SK-N-SH (cell line): ENCODE measurements at regions not wholly inside any gene's neighbourhood (a gene's known extent, or its start where the extent isn't known, plus 50 kb on each side); places are given as distances from the start of the nearest gene placed in this dataset.

ENCODE experiments used
- CTCF ChIA-PET: fragments of 300-600, 350-600 bp; formaldehyde crosslinking; extraction: SDS; loops from one replicate; lab custom pipeline; 2021; lab: Yijun Ruan, JAX
- POLR2A ChIA-PET: fragments of 350-600 bp; sonication (Branson Sonifier 250); formaldehyde crosslinking; extraction: SDS; loops from one replicate; lab custom pipeline; 2020; ENCODE audit warnings: antibody characterized with exemption, inconsistent platforms; lab: Yijun Ruan, JAX
- DNase-seq: peaks from one replicate; pipeline ENCODE4 v3.0.0; 2012
- H2AFZ ChIP-seq: fragments of 200-600 bp; sonication (generic); 2 replicates; pipeline ENCODE4 v1.8.1; 2016; ENCODE audit warnings: antibody characterized with exemption, mild to moderate bottlenecking, low read depth
- H3F3A ChIP-seq: fragments of 200-600 bp; sonication (generic); replicated peaks from 2 replicates; pipeline ENCODE3; 2016; ENCODE audit warnings: antibody characterized with exemption, mild to moderate bottlenecking; ENCODE audit not compliant: insufficient read depth
- H3K27ac ChIP-seq, 2 experiments: fragments of 200-500 bp in 1 of 2; fragments of 200-600 bp in 1 of 2; sonication (Bioruptor generic) in 1 of 2; sonication (generic), shearing (Covaris generic) in 1 of 2; 2 replicates each; pipeline versions ENCODE4 v1.5.1 to v1.6.1; 2014 to 2016; ENCODE audit warnings: low read depth in 2 of 2, inconsistent platforms in 1 of 2, low read length in 1 of 2, mild to moderate bottlenecking in 1 of 2, mixed read lengths in 1 of 2
- H3K27me3 ChIP-seq: fragments of 200-600 bp; sonication (generic), shearing (Covaris generic); 2 replicates; pipeline ENCODE4 v1.6.1; 2016; ENCODE audit warnings: mixed run types; ENCODE audit not compliant: insufficient read depth
- H3K36me3 ChIP-seq, 2 experiments: fragments of 200-500 bp in 1 of 2; fragments of 200-600 bp in 1 of 2; sonication (Bioruptor generic) in 1 of 2; sonication (generic) in 1 of 2; replicated peaks in 1 of 2; 2 replicates each; pipeline versions ENCODE3 to v1.5.1; 2014 to 2016; ENCODE audit warnings: low read length in 1 of 2, mild to moderate bottlenecking in 1 of 2; ENCODE audit not compliant: insufficient read depth in 2 of 2, control insufficient read depth in 1 of 2
- H3K4me1 ChIP-seq, 2 experiments: fragments of 200-500 bp in 1 of 2; fragments of 200-600 bp in 1 of 2; sonication (Bioruptor generic) in 1 of 2; sonication (generic), shearing (Covaris generic) in 1 of 2; 2 replicates each; pipeline versions ENCODE4 v1.5.1 to v1.6.1; 2014 to 2016; ENCODE audit warnings: low read depth in 1 of 2, low read length in 1 of 2, mixed run types in 1 of 2; ENCODE audit not compliant: insufficient read depth in 2 of 2, control insufficient read depth in 1 of 2
- H3K4me2 ChIP-seq: fragments of 200-600 bp; sonication (generic), shearing (Covaris generic); 2 replicates; pipeline ENCODE4 v1.6.1; 2017; ENCODE audit warnings: mixed run types
- H3K4me3 ChIP-seq, 2 experiments: fragments of 200-500 bp in 1 of 2; fragments of 200-600 bp in 1 of 2; sonication (Bioruptor generic) in 1 of 2; sonication (generic), shearing (Covaris generic) in 1 of 2; 2 replicates each; pipeline versions ENCODE4 v1.5.1 to v1.8.1; 2014 to 2016; ENCODE audit warnings: low read depth in 2 of 2, inconsistent platforms in 1 of 2, low read length in 1 of 2, mild to moderate bottlenecking in 1 of 2, mixed read lengths in 1 of 2, moderate library complexity in 1 of 2
- H3K79me2 ChIP-seq: fragments of 200-600 bp; sonication (generic); 2 replicates; pipeline ENCODE4 v1.8.1; 2017; ENCODE audit warnings: mild to moderate bottlenecking; ENCODE audit not compliant: insufficient read depth
- H3K9ac ChIP-seq: fragments of 200-600 bp; sonication (generic); 2 replicates; pipeline ENCODE4 v1.6.1; 2017; ENCODE audit warnings: mixed run types
- H3K9me2 ChIP-seq: fragments of 200-600 bp; sonication (generic); 2 replicates; pipeline ENCODE4 v1.6.1; 2017; ENCODE audit warnings: mixed run types
- H3K9me3 ChIP-seq: fragments of 200-600 bp; sonication (generic); 2 replicates; pipeline ENCODE4 v1.6.1; 2017; ENCODE audit warnings: mixed run types, mild to moderate bottlenecking, moderate library complexity
- H4K20me1 ChIP-seq: fragments of 200-600 bp; sonication (generic); 2 replicates; pipeline ENCODE4 v1.6.1; 2017; ENCODE audit warnings: mild to moderate bottlenecking, mixed run types; ENCODE audit not compliant: insufficient read depth
- CHD2 ChIP-seq: fragments of 150-350 bp; IDR thresholded peaks from 2 replicates; pipeline ENCODE4 v1.6.1; 2018; ENCODE audit warnings: low read length; ENCODE audit not compliant: partially characterized antibody
- CTCF ChIP-seq: fragments of 200-600 bp; sonication (generic); IDR thresholded peaks from 2 replicates; pipeline ENCODE4 v1.6.1; 2017; ENCODE audit warnings: antibody characterized with exemption, mild to moderate bottlenecking, moderate library complexity
- EZH2phosphoT487 ChIP-seq: fragments of 200-600 bp; sonication (generic); IDR thresholded peaks from 2 replicates; pipeline ENCODE4 v1.6.1; 2017; ENCODE audit warnings: low read depth, mixed run types, mild to moderate bottlenecking, antibody characterized with exemption, moderate library complexity, borderline replicate concordance
- FOSL2 ChIP-seq: IDR thresholded peaks from 2 replicates; pipeline ENCODE4 v1.4.0; 2012; ENCODE audit warnings: low read depth, mild to moderate bottlenecking, moderate library complexity, borderline replicate concordance
- FOXJ3 ChIP-seq: sonication (generic); formaldehyde crosslinking; IDR thresholded peaks from 2 replicates; pipeline ENCODE4 v1.5.1; 2020; ENCODE audit warnings: mild to moderate bottlenecking, missing genetic modification reagents
- FOXM1 ChIP-seq: IDR thresholded peaks from 2 replicates; pipeline ENCODE4 v1.4.0; 2012; ENCODE audit warnings: low read depth, mild to moderate bottlenecking
- IRF3 ChIP-seq: fragments of 150-350 bp; IDR thresholded peaks from 2 replicates; pipeline ENCODE4 v1.6.1; 2016; ENCODE audit warnings: mild to moderate bottlenecking, low read depth, low read length
- JUND ChIP-seq: IDR thresholded peaks from 2 replicates; pipeline ENCODE4 v1.4.0; 2012
- MAX ChIP-seq: IDR thresholded peaks from 2 replicates; pipeline ENCODE4 v1.4.0; 2012; ENCODE audit warnings: low read depth
- MEF2A ChIP-seq: IDR thresholded peaks from 2 replicates; pipeline ENCODE4 v1.4.0; 2012; ENCODE audit warnings: low read depth, borderline replicate concordance
- NFIC ChIP-seq: IDR thresholded peaks from 2 replicates; pipeline ENCODE4 v1.4.0; 2012; ENCODE audit warnings: borderline replicate concordance
- NRF1 ChIP-seq: IDR thresholded peaks from 2 replicates; pipeline ENCODE4 v1.6.1; 2012; ENCODE audit warnings: low read depth, mild to moderate bottlenecking, low read length
- POLR2AphosphoS5 ChIP-seq: IDR thresholded peaks from 2 replicates; pipeline ENCODE4 v1.6.1; 2012; ENCODE audit warnings: low read depth, low read length
- RAD21 ChIP-seq: IDR thresholded peaks from 2 replicates; pipeline ENCODE4 v1.6.1; 2012; ENCODE audit warnings: mild to moderate bottlenecking, low read length
- RCOR1 ChIP-seq: fragments of 150-350 bp; IDR thresholded peaks from 2 replicates; pipeline ENCODE4 v1.6.1; 2017; ENCODE audit warnings: antibody characterized with exemption, low read length
- RXRA ChIP-seq: IDR thresholded peaks from 2 replicates; pipeline ENCODE4 v1.4.0; 2012; ENCODE audit warnings: low read depth, mild to moderate bottlenecking, borderline replicate concordance
- SMC3 ChIP-seq: IDR thresholded peaks from 2 replicates; pipeline ENCODE4 v1.6.1; 2012; ENCODE audit warnings: low read depth, low read length, improper control_type of control experiment
- TCF12 ChIP-seq: IDR thresholded peaks from 2 replicates; pipeline ENCODE4 v1.4.0; 2012
- USF1 ChIP-seq: IDR thresholded peaks from 2 replicates; pipeline ENCODE4 v1.4.0; 2012; ENCODE audit warnings: low read depth, borderline replicate concordance
- USF2 ChIP-seq: fragments of 150-350 bp; IDR thresholded peaks from 2 replicates; pipeline ENCODE4 v1.6.1; 2017; ENCODE audit warnings: antibody characterized with exemption, low read length, low read depth, borderline replicate concordance
- ZBTB33 ChIP-seq: IDR thresholded peaks from 2 replicates; pipeline ENCODE4 v1.4.0; 2012; ENCODE audit warnings: low read depth, borderline replicate concordance
- WGBS: methylation state at CpG from one replicate; pipeline ENCODE4 v1.1.6; 2017; ENCODE audit warnings: low lambda C conversion rate; 5-methylcytosine and 5-hydroxymethylcytosine counted together

- Histone ChIP-seq H3K9me2 (no peaks in the 10 kb centered on the region), H3F3A (no peaks in the 10 kb centered on the region), H3K9me3 (no peaks in the 10 kb centered on the region), H3K27me3 (no peaks in the 10 kb centered on the region), H3K4me1 (no peaks in the 10 kb centered on the region), H3K36me3 (no peaks in the 10 kb centered on the region), H2AFZ (no peak overlapping the region), H3K9ac (no peak overlapping the region), H3K79me2 (no peaks in the 10 kb centered on the region), H4K20me1 (no peaks in the 10 kb centered on the region), H3K4me3 (no peak overlapping the region), H3K4me2 (no peak overlapping the region), H3K27ac (no peak overlapping the region)
- DNase-seq, result peak; percentile 2
- ChIA-PET POLR2A (no interaction called here), CTCF (no interaction called here)
- WGBS, result 45% methylated on average over 4 of the region's 4 CpGs
- TF ChIP-seq CHD2 (no peak), NFIC (no peak), MAX (no peak), TCF12 (no peak), IRF3 (no peak), RCOR1 (no peak), USF1 (no peak), POLR2AphosphoS5 (no peak), RAD21 (peak; percentile 44), EZH2phosphoT487 (no peak), CTCF (peak; percentile 63), ZBTB33 (no peak), MEF2A (no peak), FOXJ3 (CRISPR knock-in tag) (no peak), JUND (no peak), FOXM1 (no peak), NRF1 (no peak), USF2 (no peak), SMC3 (peak; percentile 38), RXRA (no peak), FOSL2 (no peak)
Measured at GRCh38 chr4:161320377-161320776, 843.4 kb downstream of the FSTL5 start.
